ENCODE measurements at regions not wholly inside any gene's neighbourhood (a gene's known extent, or its start where the extent isn't known, plus 50 kb on each side); places are given as distances from the start of the nearest gene placed in this dataset.

DNA sequence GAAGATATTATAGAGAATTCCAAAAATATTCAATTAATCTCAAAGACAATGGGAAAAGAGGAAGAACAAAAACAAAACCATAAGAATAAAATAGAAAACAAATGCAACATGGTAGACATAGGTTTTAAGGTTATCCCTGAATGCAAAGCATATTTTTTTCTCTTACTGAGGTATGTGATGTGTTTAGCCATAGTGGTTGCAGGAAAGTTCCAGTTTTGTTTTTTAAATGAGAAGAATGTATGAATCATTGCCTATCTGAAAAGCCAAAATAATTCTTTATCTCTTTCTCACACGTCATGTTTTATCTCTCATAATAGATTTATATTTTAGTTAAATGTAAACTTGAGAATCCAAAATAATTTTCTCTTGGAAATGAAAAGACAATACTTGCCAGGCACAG lies 2591.7 kb upstream of the PCDH20 start:
- TF ChIP-seq, protein P1, sequence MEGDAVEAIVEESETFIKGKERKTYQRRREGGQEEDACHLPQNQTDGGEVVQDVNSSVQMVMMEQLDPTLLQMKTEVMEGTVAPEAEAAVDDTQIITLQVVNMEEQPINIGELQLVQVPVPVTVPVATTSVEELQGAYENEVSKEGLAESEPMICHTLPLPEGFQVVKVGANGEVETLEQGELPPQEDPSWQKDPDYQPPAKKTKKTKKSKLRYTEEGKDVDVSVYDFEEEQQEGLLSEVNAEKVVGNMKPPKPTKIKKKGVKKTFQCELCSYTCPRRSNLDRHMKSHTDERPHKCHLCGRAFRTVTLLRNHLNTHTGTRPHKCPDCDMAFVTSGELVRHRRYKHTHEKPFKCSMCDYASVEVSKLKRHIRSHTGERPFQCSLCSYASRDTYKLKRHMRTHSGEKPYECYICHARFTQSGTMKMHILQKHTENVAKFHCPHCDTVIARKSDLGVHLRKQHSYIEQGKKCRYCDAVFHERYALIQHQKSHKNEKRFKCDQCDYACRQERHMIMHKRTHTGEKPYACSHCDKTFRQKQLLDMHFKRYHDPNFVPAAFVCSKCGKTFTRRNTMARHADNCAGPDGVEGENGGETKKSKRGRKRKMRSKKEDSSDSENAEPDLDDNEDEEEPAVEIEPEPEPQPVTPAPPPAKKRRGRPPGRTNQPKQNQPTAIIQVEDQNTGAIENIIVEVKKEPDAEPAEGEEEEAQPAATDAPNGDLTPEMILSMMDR (IDR thresholded peaks at IDR 0.05), result no peak
- no peak for TF ChIP-seq EP300 (IDR thresholded peaks at IDR 0.05)

Measured in esophagus muscularis mucosa (tissue), 3 donors.